ENCODE measurements at regions not wholly inside any gene's neighbourhood (a gene's known extent, or its start where the extent isn't known, plus 50 kb on each side); places are given as distances from the start of the nearest gene placed in this dataset.
A peak's percentile ranks its signal among the peaks of the same experiment; 100 is the strongest.
"Not testable (repeated sequence)": the region's sequence is repeated elsewhere in the genome, so short reads cannot be mapped to it uniquely, and the experiment has no call there.

GRCh38 chr5:103708601-103709000, 146.0 kb upstream of the NUDT12 start:
- ChIA-PET POLR2A (no interaction called here), CTCF (no interaction called here)
- no peak for DNase-seq (ENCODE audit: low read depth, low spot score)
- no peak overlapping the region for H3K4me3 ChIP-seq (ENCODE audit: low read depth, low read length)
- TF ChIP-seq CTCF (IDR thresholded peaks at IDR 0.05; ENCODE audit: insufficient read depth, low read length, missing control alignments): no peak

- no peak overlapping the region for H3K4me3 ChIP-seq (ENCODE audit: low read depth, low read length)
- POLR2A ChIA-PET: no interaction called here
- DNase-seq (ENCODE audit: low read depth, low spot score): no peak
- CTCF ChIA-PET: interaction anchor here (1.5 kb wide), 1 partner anchor 10 kb away, joined by 3 read pairs; no protein-coding TSS in a partner anchor
- no peak for TF ChIP-seq CTCF (IDR thresholded peaks at IDR 0.05; ENCODE audit: insufficient read depth, low read length, missing control alignments)
Observed at GRCh38 chr5:103706939-103707682, 144.5 kb upstream of the NUDT12 start.

- DNase-seq (ENCODE audit: low read depth, low spot score): no peak
- CTCF ChIA-PET: no interaction called here
Observed at GRCh38 chr5:103703617-103704016, 141.0 kb upstream of the NUDT12 start.

GRCh38 chr5:103693517-103693916, 130.9 kb upstream of the NUDT12 start:
- no peak overlapping the region for H3K4me3 ChIP-seq (ENCODE audit: low read depth, low read length)
- no peak for TF ChIP-seq CTCF (IDR thresholded peaks at IDR 0.05; ENCODE audit: insufficient read depth, low read length, missing control alignments)
- no peak for DNase-seq (ENCODE audit: low read depth, low spot score)
- CTCF ChIA-PET: no interaction called here
- POLR2A ChIA-PET: no interaction called here

More at GRCh38 chr5:103703617-103704016, 141.0 kb upstream of the NUDT12 start:
- TF ChIP-seq CTCF (IDR thresholded peaks at IDR 0.05; ENCODE audit: insufficient read depth, low read length, missing control alignments): no peak
- H3K4me3 ChIP-seq (ENCODE audit: low read depth, low read length): no peak overlapping the region
- POLR2A ChIA-PET: no interaction called here

GRCh38 chr5:103690676-103691075, 128.1 kb upstream of the NUDT12 start:
- no peak for TF ChIP-seq CTCF (IDR thresholded peaks at IDR 0.05; ENCODE audit: insufficient read depth, low read length, missing control alignments)
- ChIA-PET POLR2A (no interaction called here), CTCF (no interaction called here)
- no peak overlapping the region for H3K4me3 ChIP-seq (ENCODE audit: low read depth, low read length)
- no peak for DNase-seq (ENCODE audit: low read depth, low spot score)

- no peak for TF ChIP-seq CTCF (IDR thresholded peaks at IDR 0.05; ENCODE audit: insufficient read depth, low read length, missing control alignments)
- CTCF ChIA-PET: interaction anchor here (1.0 kb wide), 1 partner anchor 8 kb away, joined by 4 read pairs; no protein-coding TSS in a partner anchor
- POLR2A ChIA-PET: no interaction called here
- no peak for DNase-seq (ENCODE audit: low read depth, low spot score)
- no peak overlapping the region for H3K4me3 ChIP-seq (ENCODE audit: low read depth, low read length)
Observed at GRCh38 chr5:103679873-103680272, 117.3 kb upstream of the NUDT12 start.

GRCh38 chr5:103676198-103676597, 113.6 kb upstream of the NUDT12 start:
- DNase-seq (ENCODE audit: low read depth, low spot score): peak; percentile 63
- CTCF ChIA-PET; POLR2A ChIA-PET; H3K4me3 ChIP-seq (ENCODE audit: low read depth, low read length): not testable (repeated sequence)
